SU-DHL-6 (cell line): ENCODE measurements at regions not wholly inside any gene's neighbourhood (a gene's known extent, or its start where the extent isn't known, plus 50 kb on each side); places are given as distances from the start of the nearest gene placed in this dataset.

ENCODE experiments used
- EZH2phosphoT487 ChIP-seq: fragments of 200-600 bp; sonication (generic), shearing (Covaris generic); conservative IDR thresholded peaks from 2 replicates; pipeline ENCODE4 v1.6.1; 2018; ENCODE audit warnings: mild to moderate bottlenecking, antibody characterized with exemption, low read length, moderate library complexity, mixed read lengths
- TF ChIP-seq, protein P1 (sequence below): fragments of 200-600 bp; sonication (generic); IDR thresholded peaks from one replicate; pipeline ENCODE4 v1.5.1; 2017; ENCODE audit warnings: antibody characterized with exemption, mild to moderate bottlenecking, low read length, moderate library complexity; ENCODE audit not compliant: insufficient read depth, poor library complexity, severe bottlenecking

- TF ChIP-seq, protein P1, sequence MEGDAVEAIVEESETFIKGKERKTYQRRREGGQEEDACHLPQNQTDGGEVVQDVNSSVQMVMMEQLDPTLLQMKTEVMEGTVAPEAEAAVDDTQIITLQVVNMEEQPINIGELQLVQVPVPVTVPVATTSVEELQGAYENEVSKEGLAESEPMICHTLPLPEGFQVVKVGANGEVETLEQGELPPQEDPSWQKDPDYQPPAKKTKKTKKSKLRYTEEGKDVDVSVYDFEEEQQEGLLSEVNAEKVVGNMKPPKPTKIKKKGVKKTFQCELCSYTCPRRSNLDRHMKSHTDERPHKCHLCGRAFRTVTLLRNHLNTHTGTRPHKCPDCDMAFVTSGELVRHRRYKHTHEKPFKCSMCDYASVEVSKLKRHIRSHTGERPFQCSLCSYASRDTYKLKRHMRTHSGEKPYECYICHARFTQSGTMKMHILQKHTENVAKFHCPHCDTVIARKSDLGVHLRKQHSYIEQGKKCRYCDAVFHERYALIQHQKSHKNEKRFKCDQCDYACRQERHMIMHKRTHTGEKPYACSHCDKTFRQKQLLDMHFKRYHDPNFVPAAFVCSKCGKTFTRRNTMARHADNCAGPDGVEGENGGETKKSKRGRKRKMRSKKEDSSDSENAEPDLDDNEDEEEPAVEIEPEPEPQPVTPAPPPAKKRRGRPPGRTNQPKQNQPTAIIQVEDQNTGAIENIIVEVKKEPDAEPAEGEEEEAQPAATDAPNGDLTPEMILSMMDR, result no peak
- no peak for TF ChIP-seq EZH2phosphoT487
Measured at GRCh38 chr10:79007018-79007417, 61.7 kb upstream of the ZMIZ1 start.
